CD4-positive, CD25-positive, alpha-beta regulatory T cell (primary cell): ENCODE measurements at regions not wholly inside any gene's neighbourhood (a gene's known extent, or its start where the extent isn't known, plus 50 kb on each side); places are given as distances from the start of the nearest gene placed in this dataset.
"Not testable (repeated sequence)": the region's sequence is repeated elsewhere in the genome, so short reads cannot be mapped to it uniquely, and the experiment has no call there.

Experiments
- ATAC-seq, 2 donors: fragments of 150-1000 bp; cut with Tn5 transposase; one replicate each; pipeline ENCODE4 v1.10.0; 2021; ENCODE audit warnings: low read depth in 2 of 2, moderate number of reproducible peaks in 2 of 2, moderate library complexity in 1 of 2
- DNase-seq, 3 donors: peaks; one replicate each; pipeline versions ENCODE4 v3.0.0 to v3.0.0-alpha.2; 2012 to 2022; ENCODE audit warnings: mixed read lengths in 1 of 3
- H3K27ac ChIP-seq: one replicate; pipeline ENCODE4 v1.7.0; 2013; ENCODE audit warnings: mild to moderate bottlenecking, low read length; ENCODE audit not compliant: insufficient read depth, poor library complexity, severe bottlenecking
- H3K27me3 ChIP-seq: one replicate; pipeline ENCODE4 v1.7.0; 2013; ENCODE audit warnings: low read length; ENCODE audit not compliant: control insufficient read depth, insufficient read depth
- H3K36me3 ChIP-seq: one replicate; pipeline ENCODE4 v1.7.0; 2013; ENCODE audit warnings: mild to moderate bottlenecking, low read length, moderate library complexity; ENCODE audit not compliant: control insufficient read depth, insufficient read depth
- H3K4me1 ChIP-seq: 2 replicates; pipeline ENCODE4 v1.7.0; 2013; ENCODE audit warnings: mild to moderate bottlenecking, low read length; ENCODE audit not compliant: insufficient read depth, control insufficient read depth, poor library complexity, severe bottlenecking
- H3K4me3 ChIP-seq: one replicate; pipeline ENCODE4 v1.7.0; 2013; ENCODE audit warnings: low read depth, mild to moderate bottlenecking, low read length, moderate library complexity
- H3K9me3 ChIP-seq, 2 experiments: 1 replicate in 1 of 2; 2 replicates in 1 of 2; pipeline ENCODE4 v1.7.0; 2013; ENCODE audit warnings: low read length in 2 of 2, mild to moderate bottlenecking in 1 of 2, moderate library complexity in 1 of 2; ENCODE audit not compliant: control insufficient read depth in 2 of 2
- H3K27ac Mint-ChIP-seq, 3 donors: one replicate each; pipeline ENCODE4 v1.8.0; 2020 to 2022; ENCODE audit warnings: mild to moderate bottlenecking in 3 of 3, mixed read lengths in 3 of 3, moderate library complexity in 2 of 3
- H3K27me3 Mint-ChIP-seq: one replicate; pipeline ENCODE4 v1.8.0; 2022; ENCODE audit warnings: mild to moderate bottlenecking, mixed read lengths
- H3K36me3 Mint-ChIP-seq: one replicate; pipeline ENCODE4 v1.8.0; 2020; ENCODE audit warnings: mixed read lengths
- H3K4me1 Mint-ChIP-seq, 4 donors: one replicate each; pipeline ENCODE4 v1.8.0; 2020 to 2022; ENCODE audit warnings: mixed read lengths in 4 of 4, mild to moderate bottlenecking in 1 of 4
- H3K4me3 Mint-ChIP-seq, 4 donors: one replicate each; pipeline ENCODE4 v1.8.0; 2020 to 2022; ENCODE audit warnings: mild to moderate bottlenecking in 4 of 4, mixed read lengths in 4 of 4, moderate library complexity in 3 of 4
- H3K9me3 Mint-ChIP-seq, 7 donors: one replicate each; pipeline ENCODE4 v1.8.0; 2020 to 2022; ENCODE audit warnings: mixed read lengths in 7 of 7, mild to moderate bottlenecking in 3 of 7, moderate library complexity in 2 of 7

DNA sequence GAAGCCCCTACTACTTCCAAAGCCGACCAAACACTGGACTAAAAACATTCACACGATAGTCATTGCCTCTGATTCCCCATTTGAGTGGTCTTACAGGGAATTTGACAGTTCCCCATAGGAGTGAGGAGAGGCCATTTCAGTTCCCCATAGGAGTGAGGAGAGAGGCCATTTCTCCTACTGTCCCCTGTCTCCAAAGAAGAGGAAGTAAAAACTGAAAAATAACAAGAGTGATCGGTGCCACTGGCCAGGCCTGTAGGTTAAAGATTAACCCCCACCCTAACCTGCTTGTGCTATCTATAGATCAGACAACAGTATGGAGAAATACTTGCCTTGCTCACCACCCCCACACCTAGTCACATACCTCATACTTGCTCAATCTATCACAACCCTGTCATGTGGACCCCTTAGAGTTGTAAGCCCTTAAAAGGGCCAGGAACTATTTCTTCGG is 204.0 kb upstream of the MOCS1 start:
- ATAC-seq, result no peak
- Mint-ChIP-seq H3K36me3 (no peaks in the 10 kb centered on the region), H3K9me3 (peaks cover 0 to 5% (median 1%) of the 10 kb centered on the region in 7 donors), H3K27me3 (no peaks in the 10 kb centered on the region), H3K4me3 (no peak overlapping the region), H3K27ac (no peak overlapping the region), H3K4me1 (no peaks in the 10 kb centered on the region)
- H3K36me3 ChIP-seq, result no peaks in the 10 kb centered on the region
- DNase-seq, result no peak
- no peaks in the 10 kb centered on the region for H3K4me1 ChIP-seq
- no peak overlapping the region for H3K27ac ChIP-seq
- H3K9me3 ChIP-seq, result no peaks in the 10 kb centered on the region
- H3K27me3 ChIP-seq, result no peaks in the 10 kb centered on the region
- H3K4me3 ChIP-seq, result no peak overlapping the region

DNA sequence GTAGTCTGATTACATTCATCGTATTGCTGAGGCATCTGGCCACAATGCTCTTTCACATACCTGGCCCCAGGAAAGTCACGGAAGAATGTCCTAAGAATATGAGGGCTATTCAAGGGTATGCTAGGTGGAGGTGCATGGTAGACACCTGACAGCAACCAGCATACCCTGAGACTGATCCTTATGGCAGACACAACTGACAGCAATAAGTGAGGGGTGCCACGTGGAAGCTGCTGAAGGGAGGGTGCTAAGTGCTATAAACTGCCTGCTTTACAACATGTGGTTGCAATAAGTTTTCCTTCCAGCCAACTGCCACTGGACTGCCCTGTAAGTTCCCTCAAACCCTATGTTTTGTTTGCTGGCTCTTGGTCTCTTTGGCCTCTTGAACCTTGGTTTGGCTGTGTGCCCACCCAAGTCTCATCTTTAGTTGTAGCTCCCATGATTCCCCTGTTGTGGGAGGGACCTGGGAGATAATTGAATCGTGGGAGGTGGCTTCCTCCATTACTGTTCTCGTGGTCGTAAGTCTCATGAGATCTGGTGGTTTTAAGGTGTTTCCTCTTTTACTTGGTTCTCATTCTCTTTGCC is 201.3 kb upstream of the MOCS1 start:
- H3K4me1 ChIP-seq, result no peaks in the 10 kb centered on the region
- no peaks in the 10 kb centered on the region for H3K36me3 ChIP-seq
- Mint-ChIP-seq H3K27ac (no peak overlapping the region), H3K4me3 (no peak overlapping the region), H3K4me1 (no peaks in the 10 kb centered on the region), H3K9me3 (peaks cover 1 to 5% (median 3%) of the 10 kb centered on the region in 7 donors), H3K27me3 (no peaks in the 10 kb centered on the region), H3K36me3 (no peaks in the 10 kb centered on the region)
- no peak overlapping the region for H3K27ac ChIP-seq
- DNase-seq (no peak), ATAC-seq (no peak)
- no peaks in the 10 kb centered on the region for H3K9me3 ChIP-seq
- H3K27me3 ChIP-seq, result no peaks in the 10 kb centered on the region
- no peak overlapping the region for H3K4me3 ChIP-seq

DNA sequence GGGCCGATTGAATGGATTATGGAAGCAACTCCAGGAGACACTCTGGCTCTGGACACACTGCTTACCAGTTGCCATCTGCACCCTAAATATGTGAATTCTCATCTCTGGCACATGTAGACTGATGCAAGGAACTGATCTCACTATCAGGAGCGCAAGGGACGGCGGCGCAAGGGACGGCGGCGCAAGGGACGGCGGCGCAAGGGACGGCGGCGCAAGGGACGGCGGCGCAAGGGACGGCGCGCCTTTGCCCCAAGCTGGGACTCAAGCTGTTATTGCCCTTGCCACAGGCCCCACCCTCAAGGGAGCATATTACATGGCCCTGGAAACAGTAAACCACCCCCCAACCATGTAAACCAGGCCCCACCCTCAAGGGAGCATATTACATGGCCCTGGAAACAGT is 199.7 kb upstream of the MOCS1 start:
- not testable (repeated sequence) for H3K9me3 Mint-ChIP-seq, H3K4me3 ChIP-seq, H3K27ac Mint-ChIP-seq, H3K27me3 ChIP-seq, ATAC-seq, H3K4me1 ChIP-seq, H3K36me3 Mint-ChIP-seq, H3K27me3 Mint-ChIP-seq, H3K4me3 Mint-ChIP-seq, H3K36me3 ChIP-seq, H3K4me1 Mint-ChIP-seq, H3K9me3 ChIP-seq, H3K27ac ChIP-seq, DNase-seq

DNA sequence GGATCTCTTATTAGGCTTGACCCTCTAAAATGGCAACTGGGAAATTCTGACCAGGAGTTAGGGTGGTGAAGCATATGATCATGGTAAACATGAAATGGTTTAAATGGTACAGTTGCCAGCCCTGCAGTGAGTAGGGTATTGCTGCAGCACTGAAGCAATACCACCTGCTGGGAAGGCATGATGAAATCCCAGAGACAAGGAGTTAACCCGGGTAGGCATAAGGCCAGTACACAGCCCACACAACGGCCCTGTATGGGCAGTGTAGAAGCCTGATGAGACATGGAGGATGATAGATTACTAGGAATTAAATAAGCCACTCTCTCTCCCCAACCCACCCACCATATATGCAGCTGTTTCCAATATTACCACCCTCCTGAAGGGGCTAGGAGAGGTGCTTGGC is 197.4 kb upstream of the MOCS1 start:
- Histone ChIP-seq H3K9me3 (no peaks in the 10 kb centered on the region), H3K4me3 (no peak overlapping the region), H3K27ac (no peak overlapping the region), H3K36me3 (no peaks in the 10 kb centered on the region), H3K27me3 (no peaks in the 10 kb centered on the region), H3K4me1 (no peaks in the 10 kb centered on the region)
- H3K9me3 Mint-ChIP-seq, result peaks cover 1 to 7% (median 5%) of the 10 kb centered on the region in 7 donors
- H3K4me1 Mint-ChIP-seq, result no peaks in the 10 kb centered on the region
- ATAC-seq (no peak), DNase-seq (no peak)
- H3K36me3 Mint-ChIP-seq, result no peaks in the 10 kb centered on the region
- no peaks in the 10 kb centered on the region for H3K27me3 Mint-ChIP-seq
- H3K4me3 Mint-ChIP-seq, result no peak overlapping the region
- no peak overlapping the region for H3K27ac Mint-ChIP-seq

DNA sequence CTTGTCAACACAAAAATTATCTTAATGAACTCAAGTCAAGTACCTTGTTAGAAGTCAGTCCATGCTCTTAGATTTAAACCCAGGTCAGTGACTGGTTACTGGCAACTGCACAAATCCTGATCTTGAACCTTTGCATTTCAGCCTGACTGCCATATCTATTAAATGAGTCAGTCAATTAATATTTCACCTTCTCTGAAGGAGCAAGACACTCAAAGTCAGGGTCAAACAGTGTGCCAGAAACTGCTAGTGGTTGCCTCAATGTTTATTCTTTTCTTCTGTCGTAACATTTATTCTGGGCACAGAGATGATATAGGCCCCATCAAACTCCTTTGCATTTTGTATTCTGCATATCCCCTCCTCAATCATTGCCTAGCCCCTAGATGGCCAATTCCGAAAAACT is 193.9 kb upstream of the MOCS1 start:
- no peaks in the 10 kb centered on the region for H3K9me3 ChIP-seq
- no peak overlapping the region for H3K27ac ChIP-seq
- no peaks in the 10 kb centered on the region for H3K36me3 ChIP-seq
- Mint-ChIP-seq H3K27me3 (no peaks in the 10 kb centered on the region), H3K27ac (no peak overlapping the region), H3K4me1 (no peaks in the 10 kb centered on the region), H3K9me3 (peaks cover 0 to 11% (median 4%) of the 10 kb centered on the region in 7 donors), H3K4me3 (no peak overlapping the region), H3K36me3 (no peaks in the 10 kb centered on the region)
- no peaks in the 10 kb centered on the region for H3K4me1 ChIP-seq
- H3K4me3 ChIP-seq, result no peak overlapping the region
- H3K27me3 ChIP-seq, result no peaks in the 10 kb centered on the region
- ATAC-seq, result no peak
- DNase-seq, result no peak

DNA sequence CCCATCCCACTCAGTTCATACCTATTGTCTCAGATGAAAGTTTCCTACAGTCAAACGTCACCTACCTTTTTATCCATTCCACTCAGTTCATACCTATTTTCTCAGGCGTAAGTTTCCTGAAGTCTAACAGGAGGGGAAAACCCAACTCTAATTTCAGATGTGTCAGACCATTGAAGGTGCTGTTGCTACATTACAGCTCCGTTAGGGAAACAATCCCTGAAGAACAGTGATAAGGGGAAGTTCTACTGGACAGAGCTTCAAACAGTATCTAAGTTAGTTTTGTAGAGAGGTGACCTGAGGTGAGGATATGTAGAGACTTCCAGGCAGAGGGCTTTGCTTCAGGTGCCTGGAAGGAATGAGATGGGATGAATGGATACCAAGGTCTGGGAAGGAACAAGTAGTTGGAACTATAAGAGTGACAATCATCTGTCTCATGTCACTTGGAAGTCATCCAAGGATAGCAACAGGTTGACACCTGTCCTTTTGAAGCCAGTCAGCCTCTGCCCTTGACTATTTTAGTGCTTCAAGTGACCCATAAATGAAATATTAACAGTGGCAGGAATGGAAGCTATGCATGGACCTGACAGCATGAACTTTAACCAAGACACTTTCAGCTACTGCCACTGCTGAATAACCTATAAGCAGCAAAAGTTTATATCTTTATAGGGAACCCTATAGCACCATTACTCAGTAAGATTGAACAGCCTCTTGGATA is 191.6 kb upstream of the MOCS1 start:
- ATAC-seq (no peak), DNase-seq (no peak)
- Histone ChIP-seq H3K36me3 (no peaks in the 10 kb centered on the region), H3K4me3 (no peak overlapping the region), H3K9me3 (no peaks in the 10 kb centered on the region), H3K27me3 (no peaks in the 10 kb centered on the region), H3K4me1 (no peaks in the 10 kb centered on the region), H3K27ac (no peak overlapping the region)
- Mint-ChIP-seq H3K9me3 (peaks cover 0 to 11% (median 4%) of the 10 kb centered on the region in 7 donors), H3K36me3 (no peaks in the 10 kb centered on the region), H3K4me3 (no peak overlapping the region), H3K27me3 (no peaks in the 10 kb centered on the region), H3K27ac (no peak overlapping the region), H3K4me1 (no peaks in the 10 kb centered on the region)

DNA sequence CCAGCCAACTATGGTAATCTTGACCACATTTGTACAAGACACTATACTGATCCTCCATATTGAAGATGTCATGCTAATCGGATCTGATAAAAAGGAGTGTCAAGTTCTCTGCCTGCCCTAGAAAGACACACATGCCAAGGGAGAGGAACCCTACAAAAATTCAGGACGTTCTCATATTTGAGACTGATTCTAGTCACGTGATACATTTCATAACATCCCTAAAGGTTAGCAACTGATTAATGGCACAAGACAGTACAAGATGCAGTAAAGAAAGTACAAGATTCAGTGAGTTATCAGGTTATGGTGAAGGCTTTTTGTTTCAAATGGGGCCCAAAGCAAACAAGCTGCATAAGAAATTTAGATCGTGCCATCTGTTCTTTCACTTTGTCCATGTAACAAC is 190.7 kb upstream of the MOCS1 start:
- Mint-ChIP-seq H3K36me3 (no peaks in the 10 kb centered on the region), H3K27me3 (no peaks in the 10 kb centered on the region), H3K4me3 (no peak overlapping the region), H3K27ac (no peak overlapping the region), H3K9me3 (peaks cover 0 to 6% (median 3%) of the 10 kb centered on the region in 7 donors), H3K4me1 (no peaks in the 10 kb centered on the region)
- DNase-seq (no peak), ATAC-seq (no peak)
- Histone ChIP-seq H3K27me3 (no peaks in the 10 kb centered on the region), H3K4me1 (no peaks in the 10 kb centered on the region), H3K27ac (no peak overlapping the region), H3K9me3 (no peaks in the 10 kb centered on the region), H3K4me3 (no peak overlapping the region), H3K36me3 (no peaks in the 10 kb centered on the region)

DNA sequence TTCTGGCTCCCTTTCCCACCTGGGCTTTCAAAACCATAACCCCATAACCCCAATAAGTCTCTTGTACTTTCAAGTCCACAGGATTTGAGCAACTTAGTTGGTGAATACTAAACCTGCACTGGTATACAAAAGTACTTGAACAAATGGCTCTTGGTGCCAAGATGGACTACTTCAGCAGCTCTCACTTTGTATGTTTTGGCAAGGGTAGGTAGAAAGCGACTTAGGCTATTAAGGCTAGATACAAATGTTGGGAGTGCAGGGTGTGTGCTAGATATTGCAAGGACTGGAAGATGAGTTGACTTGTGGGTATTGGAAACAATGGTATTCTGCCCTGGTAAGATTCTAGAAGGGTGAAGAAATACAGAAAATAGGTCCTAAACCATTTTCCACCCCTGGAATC is 182.6 kb upstream of the MOCS1 start:
- DNase-seq (no peak), ATAC-seq (no peak)
- no peak overlapping the region for H3K4me3 ChIP-seq
- no peaks in the 10 kb centered on the region for H3K9me3 ChIP-seq
- no peak overlapping the region for H3K27ac ChIP-seq
- H3K27me3 ChIP-seq, result no peaks in the 10 kb centered on the region
- H3K36me3 ChIP-seq, result no peaks in the 10 kb centered on the region
- peaks cover 0 to 6% (median 1%) of the 10 kb centered on the region in 7 donors for H3K9me3 Mint-ChIP-seq
- no peaks in the 10 kb centered on the region for H3K4me1 Mint-ChIP-seq
- H3K27ac Mint-ChIP-seq, result no peak overlapping the region
- no peaks in the 10 kb centered on the region for H3K27me3 Mint-ChIP-seq
- H3K4me1 ChIP-seq, result no peaks in the 10 kb centered on the region
- no peaks in the 10 kb centered on the region for H3K36me3 Mint-ChIP-seq
- no peak overlapping the region for H3K4me3 Mint-ChIP-seq
